ENCODE measurements at regions not wholly inside any gene's neighbourhood (a gene's known extent, or its start where the extent isn't known, plus 50 kb on each side); places are given as distances from the start of the nearest gene placed in this dataset.
"Not testable (repeated sequence)": the region's sequence is repeated elsewhere in the genome, so short reads cannot be mapped to it uniquely, and the experiment has no call there.

- H2AFZ ChIP-seq (ENCODE audit: low read length): no peak overlapping the region
- TF ChIP-seq CTCF (conservative IDR thresholded peaks at IDR 0.05; ENCODE audit: low read length) (no peak), EZH2phosphoT487 (IDR thresholded peaks at IDR 0.05; ENCODE audit: borderline replicate concordance) (no peak)
- no peaks in the 10 kb centered on the region for H3K9me3 ChIP-seq (ENCODE audit: insufficient read depth, low read depth, low read length)
- no peaks in the 10 kb centered on the region for H3K36me3 ChIP-seq (ENCODE audit: insufficient read depth, low read length)
- H3K4me1 ChIP-seq (ENCODE audit: insufficient read depth, low read length, poor library complexity, severe bottlenecking): no peaks in the 10 kb centered on the region
- no peak overlapping the region for H3K9ac ChIP-seq (ENCODE audit: low read depth, low read length, poor library complexity, severe bottlenecking)
- no peaks in the 10 kb centered on the region for H3K27me3 ChIP-seq (ENCODE audit: insufficient read depth, low read length, poor library complexity, severe bottlenecking)
- H3K4me3 ChIP-seq (ENCODE audit: low read length, poor library complexity, severe bottlenecking): no peak overlapping the region
- no peak overlapping the region for H3K4me2 ChIP-seq (ENCODE audit: low read depth, low read length, poor library complexity, severe bottlenecking)
- H4K20me1 ChIP-seq (ENCODE audit: insufficient read depth, low read length, poor library complexity, severe bottlenecking): no peaks in the 10 kb centered on the region
- H3K79me2 ChIP-seq (ENCODE audit: insufficient read depth, low read length): no peaks in the 10 kb centered on the region
- no peaks in the 10 kb centered on the region for H3K9me2 ChIP-seq (replicated peaks; ENCODE audit: low read depth, low read length)
- no peaks in the 10 kb centered on the region for H3F3A ChIP-seq (ENCODE audit: low read depth)
Observed at GRCh38 chr4:66930206-66930605, 615.1 kb downstream of the CENPC start.

GRCh38 chr4:66929748-66930147 is 615.6 kb downstream of the CENPC start:
- H3K79me2 ChIP-seq (ENCODE audit: insufficient read depth, low read length): no peaks in the 10 kb centered on the region
- no peak overlapping the region for H3K4me3 ChIP-seq (ENCODE audit: low read length, poor library complexity, severe bottlenecking)
- H3K9me2 ChIP-seq (replicated peaks; ENCODE audit: low read depth, low read length): no peaks in the 10 kb centered on the region
- H3K36me3 ChIP-seq (ENCODE audit: insufficient read depth, low read length): no peaks in the 10 kb centered on the region
- H3K9me3 ChIP-seq (ENCODE audit: insufficient read depth, low read depth, low read length): no peaks in the 10 kb centered on the region
- no peaks in the 10 kb centered on the region for H4K20me1 ChIP-seq (ENCODE audit: insufficient read depth, low read length, poor library complexity, severe bottlenecking)
- no peaks in the 10 kb centered on the region for H3K27me3 ChIP-seq (ENCODE audit: insufficient read depth, low read length, poor library complexity, severe bottlenecking)
- no peak overlapping the region for H3K4me2 ChIP-seq (ENCODE audit: low read depth, low read length, poor library complexity, severe bottlenecking)
- no peaks in the 10 kb centered on the region for H3K4me1 ChIP-seq (ENCODE audit: insufficient read depth, low read length, poor library complexity, severe bottlenecking)
- no peaks in the 10 kb centered on the region for H3F3A ChIP-seq (ENCODE audit: low read depth)
- TF ChIP-seq EZH2phosphoT487 (IDR thresholded peaks at IDR 0.05; ENCODE audit: borderline replicate concordance) (no peak), CTCF (conservative IDR thresholded peaks at IDR 0.05; ENCODE audit: low read length) (no peak)
- H2AFZ ChIP-seq (ENCODE audit: low read length): no peak overlapping the region
- H3K9ac ChIP-seq (ENCODE audit: low read depth, low read length, poor library complexity, severe bottlenecking): no peak overlapping the region

- not testable (repeated sequence) for H3K9me3 ChIP-seq (ENCODE audit: insufficient read depth, low read depth, low read length); H3K4me2 ChIP-seq (ENCODE audit: low read depth, low read length, poor library complexity, severe bottlenecking); H3K4me1 ChIP-seq (ENCODE audit: insufficient read depth, low read length, poor library complexity, severe bottlenecking); H3K79me2 ChIP-seq (ENCODE audit: insufficient read depth, low read length); H3K27me3 ChIP-seq (ENCODE audit: insufficient read depth, low read length, poor library complexity, severe bottlenecking); H3K36me3 ChIP-seq (ENCODE audit: insufficient read depth, low read length); H4K20me1 ChIP-seq (ENCODE audit: insufficient read depth, low read length, poor library complexity, severe bottlenecking); H3F3A ChIP-seq (ENCODE audit: low read depth); H3K9me2 ChIP-seq (replicated peaks; ENCODE audit: low read depth, low read length); H2AFZ ChIP-seq (ENCODE audit: low read length); H3K4me3 ChIP-seq (ENCODE audit: low read length, poor library complexity, severe bottlenecking); H3K9ac ChIP-seq (ENCODE audit: low read depth, low read length, poor library complexity, severe bottlenecking)
Observed at GRCh38 chr4:66928881-66929280, 616.4 kb downstream of the CENPC start.

DNA sequence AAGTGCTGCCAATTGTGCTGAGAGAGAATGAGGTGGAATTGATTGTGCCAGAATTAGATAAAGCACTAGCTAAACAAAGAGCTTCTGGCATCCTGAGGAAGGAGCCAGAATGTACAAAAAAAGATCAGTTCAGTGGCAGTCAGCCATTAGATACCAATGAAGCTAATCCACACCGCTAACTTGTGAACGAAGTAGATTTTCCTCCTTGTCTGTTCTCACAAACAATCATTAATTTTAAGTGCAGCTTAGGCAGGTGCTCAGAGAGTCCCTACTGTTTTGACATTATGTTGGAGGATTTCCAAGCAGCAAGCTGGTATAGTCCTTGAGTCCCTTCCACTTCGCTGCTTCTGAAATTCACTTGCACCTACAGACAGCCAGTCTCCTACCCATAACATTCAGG is 617.4 kb downstream of the CENPC start:
- no peaks in the 10 kb centered on the region for H4K20me1 ChIP-seq (ENCODE audit: insufficient read depth, low read length, poor library complexity, severe bottlenecking)
- H2AFZ ChIP-seq (ENCODE audit: low read length): no peak overlapping the region
- no peaks in the 10 kb centered on the region for H3F3A ChIP-seq (ENCODE audit: low read depth)
- no peaks in the 10 kb centered on the region for H3K4me1 ChIP-seq (ENCODE audit: insufficient read depth, low read length, poor library complexity, severe bottlenecking)
- no peaks in the 10 kb centered on the region for H3K27me3 ChIP-seq (ENCODE audit: insufficient read depth, low read length, poor library complexity, severe bottlenecking)
- no peaks in the 10 kb centered on the region for H3K36me3 ChIP-seq (ENCODE audit: insufficient read depth, low read length)
- no peaks in the 10 kb centered on the region for H3K79me2 ChIP-seq (ENCODE audit: insufficient read depth, low read length)
- H3K9me3 ChIP-seq (ENCODE audit: insufficient read depth, low read depth, low read length): no peaks in the 10 kb centered on the region
- H3K9ac ChIP-seq (ENCODE audit: low read depth, low read length, poor library complexity, severe bottlenecking): no peak overlapping the region
- H3K4me2 ChIP-seq (ENCODE audit: low read depth, low read length, poor library complexity, severe bottlenecking): no peak overlapping the region
- H3K9me2 ChIP-seq (replicated peaks; ENCODE audit: low read depth, low read length): no peaks in the 10 kb centered on the region
- TF ChIP-seq CTCF (conservative IDR thresholded peaks at IDR 0.05; ENCODE audit: low read length) (no peak), EZH2phosphoT487 (IDR thresholded peaks at IDR 0.05; ENCODE audit: borderline replicate concordance) (no peak)
- H3K4me3 ChIP-seq (ENCODE audit: low read length, poor library complexity, severe bottlenecking): no peak overlapping the region
